Omental fat pad (tissue), 3 donors: ENCODE measurements at regions not wholly inside any gene's neighbourhood (a gene's known extent, or its start where the extent isn't known, plus 50 kb on each side); places are given as distances from the start of the nearest gene placed in this dataset.
"Not testable (repeated sequence)": the region's sequence is repeated elsewhere in the genome, so short reads cannot be mapped to it uniquely, and the experiment has no call there.

Experiments used
- ATAC-seq: fragments of 150-250 bp; one replicate; pipeline ENCODE4 v1.9.1; 2016; ENCODE audit warnings: mild to moderate bottlenecking, moderate library complexity; ENCODE audit not compliant: low FRiP score
- DNase-seq: peaks from one replicate; pipeline ENCODE4 v3.0.0-alpha.2; 2019; ENCODE audit warnings: low spot score
- CTCF ChIP-seq, 3 donors: fragments of 450-650 bp; IDR thresholded peaks; one replicate each; pipeline ENCODE4 v1.5.1; 2016 to 2017; ENCODE audit warnings: antibody characterized with exemption in 3 of 3, mild to moderate bottlenecking in 3 of 3, moderate library complexity in 2 of 3

- ATAC-seq (no peak), DNase-seq (no peak)
- TF ChIP-seq CTCF (IDR thresholded peaks at IDR 0.05), result no peak
These were observed 298.0 kb upstream of the PAPPA start for GRCh38 chr9:115855458-115856133.

- not testable (repeated sequence) for DNase-seq, ATAC-seq
These were observed 295.2 kb upstream of the PAPPA start for GRCh38 chr9:115858421-115858820.

GRCh38 chr9:115862021-115862420 is 291.6 kb upstream of the PAPPA start:
- no peak for DNase-seq
- no peak for TF ChIP-seq CTCF (IDR thresholded peaks at IDR 0.05)
- ATAC-seq, result no peak

DNA sequence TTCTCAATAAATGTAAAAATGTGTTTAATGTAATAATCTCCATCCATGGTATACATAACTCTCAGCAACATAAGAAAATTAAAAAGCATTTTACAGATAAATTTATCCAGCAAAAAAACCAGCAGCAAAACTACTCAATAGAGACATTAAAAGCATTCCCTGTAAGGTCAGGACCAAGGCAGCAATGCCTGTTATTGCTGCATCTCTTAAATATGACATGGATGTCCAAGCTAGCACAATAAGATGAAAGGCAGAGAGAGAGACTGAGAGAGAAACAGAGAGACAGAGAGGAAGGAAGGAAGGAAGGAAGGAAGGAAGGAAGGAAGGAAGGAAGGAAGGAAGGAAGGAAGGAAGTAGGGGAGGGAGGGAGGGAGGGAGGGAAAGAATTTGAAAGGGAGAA is 289.0 kb upstream of the PAPPA start:
- TF ChIP-seq CTCF (IDR thresholded peaks at IDR 0.05), result no peak
- no peak for DNase-seq
- ATAC-seq, result no peak

DNA sequence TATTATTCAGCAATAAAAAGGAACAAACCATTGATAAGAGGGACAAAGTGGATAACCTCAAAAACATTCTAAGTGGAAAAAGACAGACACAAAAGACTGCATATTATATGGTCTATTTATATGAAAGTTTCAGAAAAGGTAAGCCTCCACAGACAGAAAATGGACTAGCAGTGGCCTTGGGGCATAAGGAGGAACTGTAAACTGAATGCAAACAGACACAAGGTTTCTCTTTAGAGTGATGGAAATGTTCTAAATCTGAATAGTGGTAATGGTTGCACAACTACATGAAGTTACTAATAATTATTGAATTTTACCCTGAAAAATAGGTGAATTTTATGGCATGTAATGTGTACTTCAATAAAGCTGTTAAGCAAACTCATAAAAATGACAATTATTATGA is 286.3 kb upstream of the PAPPA start:
- ATAC-seq (no peak), DNase-seq (no peak)
- TF ChIP-seq CTCF (IDR thresholded peaks at IDR 0.05), result no peak

GRCh38 chr9:115877852-115878438 is 275.6 kb upstream of the PAPPA start:
- no peak for DNase-seq
- TF ChIP-seq CTCF (IDR thresholded peaks at IDR 0.05), result no peak
- ATAC-seq, result no peak

- no peak for TF ChIP-seq CTCF (IDR thresholded peaks at IDR 0.05)
- DNase-seq (no peak), ATAC-seq (no peak)
These were observed 274.1 kb upstream of the PAPPA start for GRCh38 chr9:115879451-115879850.
